ENCODE measurements at regions not wholly inside any gene's neighbourhood (a gene's known extent, or its start where the extent isn't known, plus 50 kb on each side); places are given as distances from the start of the nearest gene placed in this dataset.
"Not testable (repeated sequence)": the region's sequence is repeated elsewhere in the genome, so short reads cannot be mapped to it uniquely, and the experiment has no call there.

GRCh38 chr5:122515210-122515609 is 203.2 kb downstream of the SNCAIP start:
- H3K4me3 ChIP-seq (ENCODE audit: low read depth, low read length); DNase-seq (ENCODE audit: low read depth): not testable (repeated sequence)

GRCh38 chr5:122515709-122516431 is 203.8 kb downstream of the SNCAIP start:
- TF ChIP-seq CTCF (conservative IDR thresholded peaks at IDR 0.05; ENCODE audit: low read depth, low read length), result peak; percentile 87
- peak; percentile 29 for DNase-seq (ENCODE audit: low read depth)
- no peak overlapping the region for H3K4me3 ChIP-seq (ENCODE audit: low read depth, low read length)

- no peak for TF ChIP-seq CTCF (conservative IDR thresholded peaks at IDR 0.05; ENCODE audit: low read depth, low read length)
- DNase-seq (ENCODE audit: low read depth), result no peak
- no peak overlapping the region for H3K4me3 ChIP-seq (ENCODE audit: low read depth, low read length)
Observed at GRCh38 chr5:122516432-122516743, 204.4 kb downstream of the SNCAIP start.

- no peak overlapping the region for H3K4me3 ChIP-seq (ENCODE audit: low read depth, low read length)
- DNase-seq (ENCODE audit: low read depth), result no peak
- no peak for TF ChIP-seq CTCF (conservative IDR thresholded peaks at IDR 0.05; ENCODE audit: low read depth, low read length)
Observed at GRCh38 chr5:122517091-122517490, 205.1 kb downstream of the SNCAIP start.

GRCh38 chr5:122523776-122524175 is 211.7 kb downstream of the SNCAIP start:
- no peak for TF ChIP-seq CTCF (conservative IDR thresholded peaks at IDR 0.05; ENCODE audit: low read depth, low read length)
- H3K4me3 ChIP-seq (ENCODE audit: low read depth, low read length), result no peak overlapping the region
- no peak for DNase-seq (ENCODE audit: low read depth)

- no peak for DNase-seq (ENCODE audit: low read depth)
- H3K4me3 ChIP-seq (ENCODE audit: low read depth, low read length), result no peak overlapping the region
- TF ChIP-seq CTCF (conservative IDR thresholded peaks at IDR 0.05; ENCODE audit: low read depth, low read length), result no peak
Observed at GRCh38 chr5:122527547-122527946, 215.5 kb downstream of the SNCAIP start.

- H3K4me3 ChIP-seq (ENCODE audit: low read depth, low read length), result no peak overlapping the region
- no peak for DNase-seq (ENCODE audit: low read depth)
- TF ChIP-seq CTCF (conservative IDR thresholded peaks at IDR 0.05; ENCODE audit: low read depth, low read length), result no peak
Observed at GRCh38 chr5:122532035-122532434, 220.0 kb downstream of the SNCAIP start.

Measured in epithelial cell of proximal tubule (primary cell).